ENCODE measurements at regions not wholly inside any gene's neighbourhood (a gene's known extent, or its start where the extent isn't known, plus 50 kb on each side); places are given as distances from the start of the nearest gene placed in this dataset.
"Not testable (repeated sequence)": the region's sequence is repeated elsewhere in the genome, so short reads cannot be mapped to it uniquely, and the experiment has no call there.

- DNase-seq, result no peak
Measured at GRCh38 chr20:6407163-6407562, 284.3 kb upstream of the FERMT1 start.

DNA sequence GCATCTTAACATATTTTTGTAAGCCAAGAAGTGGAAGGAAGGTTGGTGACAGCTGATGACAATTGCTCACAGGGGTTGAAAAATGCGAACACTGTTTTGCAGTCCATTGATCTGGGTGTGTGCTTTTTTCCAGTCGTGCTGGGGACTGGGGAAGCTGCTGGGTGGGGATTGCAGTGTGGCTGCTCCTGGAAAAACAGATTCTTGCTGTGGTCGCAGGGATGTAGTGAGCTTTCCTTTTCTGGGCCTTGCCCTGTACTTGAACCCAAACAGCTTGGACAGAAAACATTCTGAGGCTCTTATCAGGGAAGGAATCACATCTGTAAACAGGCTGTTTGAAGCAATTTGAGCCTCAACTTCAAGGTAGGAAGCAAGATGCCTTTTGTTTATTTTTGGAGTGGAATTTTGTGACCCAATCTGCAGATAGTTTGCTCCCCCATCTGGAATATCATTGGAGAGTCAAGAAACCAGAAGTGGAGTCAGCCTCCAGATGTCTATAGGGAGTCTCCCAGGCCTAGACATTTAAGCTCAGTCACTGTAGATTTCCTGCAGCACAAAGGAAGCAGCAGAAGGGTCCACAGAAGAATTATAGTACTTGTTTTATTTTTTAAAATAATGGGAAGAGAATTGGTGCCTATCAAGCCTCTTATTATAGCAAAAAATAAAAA, 279.2 kb upstream of the FERMT1 start:
- no peak for DNase-seq

DNA sequence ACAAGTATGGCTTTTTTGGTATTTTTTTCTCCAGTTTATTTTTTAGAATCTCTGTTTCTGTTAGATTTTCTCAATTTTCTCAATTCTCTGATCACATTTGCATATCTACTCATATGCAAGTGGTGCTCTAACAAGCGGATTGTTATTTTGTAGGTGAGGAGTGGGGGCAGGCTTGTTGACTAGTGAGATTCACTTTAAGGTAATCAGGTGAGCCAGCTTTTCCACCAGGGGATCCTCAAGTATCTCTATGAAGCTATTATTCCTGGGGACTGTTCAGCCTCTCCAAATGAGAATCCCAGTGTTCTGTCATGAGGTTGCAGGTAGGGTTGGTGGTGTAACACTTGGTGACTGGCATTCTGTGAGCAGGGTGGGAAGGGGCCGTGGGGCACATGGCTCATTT, 274.3 kb upstream of the FERMT1 start:
- no peak for DNase-seq

DNA sequence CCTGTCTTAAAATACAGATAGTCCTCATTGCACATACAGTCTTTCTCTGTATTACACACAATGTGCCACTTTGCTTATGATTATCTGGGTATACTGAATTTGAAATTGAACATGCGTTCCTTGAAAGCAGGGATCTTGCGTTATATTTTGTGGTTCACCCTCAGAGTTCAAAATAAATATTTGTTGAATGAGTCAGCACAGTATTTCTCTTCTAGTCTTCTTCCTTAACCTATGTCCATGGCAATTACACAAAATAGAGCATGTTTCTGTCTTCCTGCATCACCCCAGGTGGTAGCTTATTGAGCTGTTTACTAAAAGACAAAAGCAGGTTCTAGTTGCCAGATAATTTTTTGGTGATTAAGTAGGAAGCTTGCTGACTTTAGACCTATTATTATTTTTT, 272.9 kb upstream of the FERMT1 start:
- no peak for DNase-seq

DNA sequence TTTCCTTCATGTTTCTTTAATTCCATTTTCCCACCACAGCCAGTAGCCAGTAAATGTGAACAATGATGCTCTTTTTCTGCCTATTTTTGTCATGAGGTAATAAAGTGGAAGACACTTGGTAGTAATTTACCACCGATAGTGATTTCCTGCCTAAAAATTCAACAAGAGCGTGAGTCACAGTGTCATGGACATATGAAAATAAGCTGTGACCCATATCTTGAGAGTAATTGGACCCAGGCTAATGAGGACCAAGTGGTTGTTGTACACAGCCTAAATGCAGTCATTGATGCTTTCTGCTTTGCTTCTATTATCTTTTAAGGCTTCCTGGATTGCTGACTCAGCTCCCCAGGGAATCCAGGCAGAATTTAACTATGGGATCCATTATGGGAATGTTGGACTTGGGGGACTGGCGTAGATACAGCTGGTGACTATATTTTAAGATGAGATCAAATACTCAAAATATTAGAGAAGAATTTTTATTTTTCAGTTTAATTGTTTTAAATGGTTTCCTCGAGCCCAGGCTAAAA, 265.9 kb upstream of the FERMT1 start:
- DNase-seq, result no peak

DNA sequence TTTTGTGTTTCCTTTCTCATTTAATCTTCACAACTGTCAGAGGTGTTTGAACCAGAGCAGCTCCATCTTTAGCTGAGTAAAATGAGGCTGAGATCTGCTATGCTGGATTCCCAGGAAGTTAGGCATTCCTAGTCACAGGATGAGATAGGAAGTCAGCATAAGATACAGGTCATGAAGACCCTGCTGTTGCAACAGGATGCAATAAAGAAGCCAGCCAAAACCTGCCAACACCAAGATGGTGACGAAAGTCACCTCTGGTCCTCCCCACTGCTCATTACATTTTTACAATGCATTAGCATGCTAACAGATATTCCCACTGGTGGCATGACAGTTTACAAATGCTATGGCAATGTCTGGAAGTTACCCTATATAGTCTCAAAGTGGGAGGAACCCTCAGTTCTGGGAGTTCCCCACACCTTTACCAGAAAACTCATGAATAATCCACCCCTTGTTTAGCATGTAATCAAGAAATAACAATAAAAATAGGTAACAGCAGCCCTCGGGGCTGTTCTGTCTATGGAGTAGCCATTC, 262.2 kb upstream of the FERMT1 start:
- DNase-seq, result no peak

GRCh38 chr20:6384380-6384779, 261.6 kb upstream of the FERMT1 start:
- DNase-seq, result no peak

DNA sequence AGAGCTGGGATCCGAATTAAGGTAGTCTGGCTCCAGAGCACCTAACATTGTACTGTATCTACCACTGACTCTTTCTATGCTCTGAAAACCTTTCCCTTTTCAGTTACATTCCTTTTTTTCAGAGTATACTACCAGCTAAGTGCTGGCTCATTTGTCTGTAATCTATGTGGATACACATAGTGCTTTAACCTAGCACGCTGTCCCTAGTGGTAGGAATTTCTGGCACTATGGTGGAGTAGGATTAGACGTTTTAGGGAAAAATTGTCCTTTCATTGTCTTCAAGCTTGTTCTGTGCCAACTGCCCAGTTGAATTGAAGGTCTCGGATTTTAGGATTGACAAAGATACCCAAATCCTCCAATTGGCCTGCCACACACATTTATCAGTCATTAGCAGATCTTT, 259.1 kb upstream of the FERMT1 start:
- DNase-seq, result no peak

- no peak for DNase-seq
Measured at GRCh38 chr20:6362245-6362644, 239.4 kb upstream of the FERMT1 start.

- DNase-seq, result no peak
Measured at GRCh38 chr20:6360766-6361165, 237.9 kb upstream of the FERMT1 start.

DNA sequence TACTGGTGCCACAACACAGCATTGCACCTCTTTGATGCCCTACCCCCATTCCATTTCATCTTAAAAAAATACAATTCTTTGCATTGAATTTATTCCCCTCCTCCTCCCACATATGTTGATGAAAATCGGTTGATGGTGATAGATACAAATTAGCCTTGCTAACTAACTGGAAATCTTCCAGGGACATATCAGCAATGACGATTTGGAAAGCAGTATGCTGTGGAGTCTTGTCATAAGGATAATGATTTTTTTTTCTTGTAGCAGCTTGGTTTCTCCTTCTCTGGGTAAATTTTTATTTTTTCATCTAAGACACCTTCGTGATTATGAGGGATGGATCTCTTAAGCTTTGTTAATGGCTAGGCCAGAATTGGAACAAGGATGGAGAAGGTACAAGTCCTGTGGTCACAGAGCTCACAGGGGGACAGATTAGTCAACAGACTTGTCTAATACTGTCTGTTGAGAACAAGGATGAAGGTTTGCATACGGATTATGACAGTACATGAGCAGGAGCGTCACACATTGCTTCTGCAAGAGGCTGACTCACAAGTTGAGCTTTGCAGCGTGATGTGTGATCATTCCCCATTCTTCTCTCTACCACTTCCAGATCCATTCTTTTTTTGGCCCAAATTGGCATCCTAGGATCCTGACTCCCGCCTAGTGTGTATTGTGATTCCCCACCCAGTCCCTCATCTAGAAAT, 233.1 kb upstream of the FERMT1 start:
- no peak for DNase-seq

- DNase-seq, result no peak
Measured at GRCh38 chr20:6348908-6349307, 226.1 kb upstream of the FERMT1 start.

GRCh38 chr20:6347916-6348315, 225.1 kb upstream of the FERMT1 start:
- DNase-seq, result no peak

GRCh38 chr20:6341491-6341890, 218.7 kb upstream of the FERMT1 start:
- no peak for DNase-seq

DNA sequence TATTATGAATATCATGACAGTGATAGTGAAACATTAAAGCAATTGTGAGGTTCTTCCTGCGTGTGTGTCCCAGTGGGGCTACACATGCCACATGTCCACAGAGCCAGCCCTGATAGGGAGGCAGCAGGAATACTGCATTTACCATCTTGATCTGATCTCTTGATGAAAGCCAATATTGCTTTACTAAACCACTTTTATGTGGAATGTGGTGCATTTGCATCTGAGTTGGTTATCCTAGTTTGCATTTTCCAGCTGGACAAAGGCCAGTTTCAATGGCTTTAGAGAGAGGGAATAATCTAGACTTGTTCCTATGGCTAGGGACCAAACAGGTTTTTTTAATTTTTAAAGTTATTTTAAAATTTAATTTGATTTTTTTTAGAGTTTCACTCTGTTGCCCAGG, 216.3 kb upstream of the FERMT1 start:
- DNase-seq, result no peak

GRCh38 chr20:6333110-6333509, 210.3 kb upstream of the FERMT1 start:
- no peak for DNase-seq

DNA sequence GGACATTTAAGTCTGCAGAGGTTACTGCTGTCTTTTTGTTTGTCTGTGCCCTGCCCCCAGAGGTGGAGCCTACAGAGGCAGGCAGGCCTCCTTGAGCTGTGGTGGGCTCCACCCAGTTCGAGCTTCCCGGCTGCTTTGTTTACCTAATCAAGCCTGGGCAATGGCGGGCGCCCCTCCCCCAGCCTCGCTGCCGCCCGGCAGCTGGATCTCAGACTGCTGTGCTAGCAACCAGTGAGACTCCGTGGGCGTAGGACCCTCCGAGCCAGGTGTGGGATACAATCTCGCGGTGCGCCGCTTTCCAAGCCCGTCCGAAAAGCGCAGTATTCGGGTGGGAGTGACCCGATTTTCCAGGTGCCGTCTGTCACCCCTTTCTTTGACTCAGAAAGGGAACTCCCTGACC, 198.4 kb upstream of the FERMT1 start:
- DNase-seq, result not testable (repeated sequence)

- no peak for DNase-seq
Measured at GRCh38 chr20:6311841-6312655, 189.2 kb upstream of the FERMT1 start.

DNA sequence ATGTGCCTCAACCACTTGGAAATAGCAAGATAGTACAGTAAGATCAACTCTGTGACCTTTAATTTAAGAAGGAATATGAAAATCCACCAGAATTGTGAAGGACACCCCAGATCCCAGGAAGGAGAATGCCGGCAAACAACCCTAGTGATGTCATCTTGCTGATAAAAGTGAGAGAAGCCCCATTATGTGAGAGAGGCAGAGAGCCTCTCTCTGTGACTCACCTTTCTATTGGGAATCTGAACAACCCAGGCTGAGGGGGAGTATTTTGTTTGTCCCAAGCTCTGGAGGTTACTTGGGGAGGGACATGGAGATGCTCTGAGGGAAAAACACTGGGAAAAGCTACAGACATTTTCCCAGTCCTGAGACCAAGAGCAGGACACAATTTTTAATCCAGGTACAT, 188.3 kb upstream of the FERMT1 start:
- DNase-seq, result no peak

GRCh38 chr20:6305536-6305935, 182.7 kb upstream of the FERMT1 start:
- DNase-seq, result no peak

DNA sequence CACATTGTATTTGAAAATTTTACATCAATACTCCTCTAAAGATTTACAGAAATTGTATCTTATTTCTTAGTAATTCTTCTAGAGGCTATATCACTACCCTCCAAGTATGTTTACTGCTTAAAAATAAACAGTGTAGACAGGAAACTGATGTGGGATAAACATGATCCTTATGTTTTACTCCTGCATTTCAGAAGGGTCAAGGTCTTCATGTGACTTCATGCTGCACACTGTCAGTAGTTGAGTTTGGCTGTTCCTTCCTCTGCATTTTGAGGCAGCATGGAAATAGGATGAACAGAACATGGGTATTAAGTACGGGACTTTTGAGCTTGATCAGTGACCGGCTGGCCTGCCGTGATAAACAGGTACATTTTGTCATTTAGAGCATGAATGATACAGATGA, 179.2 kb upstream of the FERMT1 start:
- DNase-seq, result no peak

DNA sequence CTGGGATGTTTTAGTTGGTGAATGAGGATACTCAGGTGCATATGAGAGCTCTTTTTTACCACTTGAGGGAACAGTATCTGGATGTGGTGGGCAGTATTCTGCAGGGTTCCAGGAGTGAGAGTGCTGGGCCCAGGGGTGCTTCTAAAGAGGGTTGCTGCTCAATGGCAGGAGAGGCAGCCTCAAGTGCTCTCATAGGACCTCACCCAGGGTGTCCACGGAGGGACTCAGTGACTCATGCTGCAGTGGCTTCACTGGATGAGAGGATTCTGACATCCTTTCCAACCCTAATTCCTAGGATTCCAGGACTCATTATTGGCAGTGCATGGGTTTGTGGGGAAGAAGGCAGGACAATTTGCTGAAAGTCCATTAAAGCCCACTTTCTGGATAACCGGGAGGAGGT, 176.6 kb upstream of the FERMT1 start:
- DNase-seq, result no peak

- DNase-seq, result no peak
Measured at GRCh38 chr20:6298049-6298448, 175.2 kb upstream of the FERMT1 start.

DNA sequence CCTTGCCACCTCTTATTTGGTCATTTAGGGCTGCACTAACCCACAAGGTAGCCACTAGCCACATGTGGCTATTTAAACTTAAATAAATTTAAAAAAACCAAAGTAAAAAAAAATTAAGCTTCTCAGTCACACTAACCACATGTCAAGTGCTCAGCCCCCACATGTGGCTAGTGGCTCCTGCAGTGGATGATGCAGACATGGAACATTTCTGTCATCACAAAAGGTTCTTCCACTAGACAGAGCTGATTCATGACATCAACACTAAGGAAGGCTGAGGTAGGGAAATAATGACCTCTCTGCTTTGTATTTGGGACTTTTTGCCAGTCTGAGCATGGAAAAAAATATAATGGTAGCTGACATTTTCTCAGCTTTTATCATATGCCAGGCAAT, 173.0 kb upstream of the FERMT1 start:
- DNase-seq, result no peak

Measured in KG1 (cell line).